NOMO-1 (cell line): ENCODE measurements at regions not wholly inside any gene's neighbourhood (a gene's known extent, or its start where the extent isn't known, plus 50 kb on each side); places are given as distances from the start of the nearest gene placed in this dataset.

Experiments used
- DNase-seq, 2 experiments: peaks; one replicate each; lab custom pipeline; 2025; ENCODE audit not compliant: unreplicated experiment in 2 of 2; lab: John Stamatoyannopoulos, UW

- DNase-seq = no peak
Observed at GRCh38 chr12:87283886-87284285, 745.3 kb downstream of the C12orf50 start.

- no peak for DNase-seq
Observed at GRCh38 chr12:87283111-87283510, 746.1 kb downstream of the C12orf50 start.

- DNase-seq = peak in 1 of 2 experiments; percentile 5
Observed at GRCh38 chr12:87280893-87281292, 748.3 kb downstream of the C12orf50 start.

DNA sequence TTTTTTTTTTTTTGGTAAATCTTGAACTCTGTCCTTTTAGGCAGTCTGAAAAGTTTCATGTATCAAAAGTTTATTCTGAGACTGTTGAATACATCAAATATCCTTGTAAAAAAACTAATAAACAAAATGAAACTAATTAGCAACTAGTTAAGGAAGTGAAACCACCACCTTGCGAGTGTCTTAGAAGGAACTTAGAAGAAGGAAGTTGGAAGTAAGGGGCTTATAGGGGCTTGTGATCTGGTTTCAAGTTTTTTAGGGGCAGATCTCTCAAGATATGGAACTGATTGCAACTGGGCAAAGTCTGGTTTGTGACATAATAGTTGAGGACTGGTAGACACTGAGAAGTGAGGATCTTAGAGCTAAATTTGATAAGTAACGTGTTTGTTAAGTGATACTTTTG, 748.8 kb downstream of the C12orf50 start:
- DNase-seq = peak; percentile 46 to 82

- peak in 1 of 2 experiments; percentile 8 for DNase-seq
Observed at GRCh38 chr12:87274594-87275245, 754.5 kb downstream of the C12orf50 start.

- no peak for DNase-seq
Observed at GRCh38 chr12:87272851-87273250, 756.4 kb downstream of the C12orf50 start.

GRCh38 chr12:87270919-87271318, 758.3 kb downstream of the C12orf50 start:
- no peak for DNase-seq

- no peak for DNase-seq
Observed at GRCh38 chr12:87266305-87266704, 762.9 kb downstream of the C12orf50 start.

GRCh38 chr12:87259391-87259790, 769.8 kb downstream of the C12orf50 start:
- no peak for DNase-seq

GRCh38 chr12:87254381-87255030, 774.7 kb downstream of the C12orf50 start:
- DNase-seq = no peak

DNA sequence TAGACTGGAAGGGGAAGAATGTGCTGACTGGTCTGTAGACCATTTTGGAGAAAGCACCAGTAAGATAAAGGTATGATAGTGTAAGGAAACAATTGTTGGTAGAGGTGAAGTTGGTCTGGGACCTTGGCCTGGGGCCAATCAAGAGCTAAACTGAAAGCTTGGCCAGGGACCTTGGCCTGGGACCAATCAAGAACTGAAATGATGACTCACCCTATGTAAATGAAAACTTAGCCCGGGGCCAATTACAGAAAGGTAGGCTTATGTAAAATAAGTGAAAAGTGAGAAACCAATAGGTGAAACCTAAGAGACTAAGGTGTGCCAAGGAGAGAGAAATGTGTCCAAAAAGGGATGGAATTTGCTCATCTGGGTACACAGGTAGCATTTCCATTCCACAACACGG, 776.0 kb downstream of the C12orf50 start:
- no peak for DNase-seq

GRCh38 chr12:87246726-87247125, 782.5 kb downstream of the C12orf50 start:
- DNase-seq = no peak

GRCh38 chr12:87238466-87238865, 790.7 kb downstream of the C12orf50 start:
- no peak for DNase-seq

DNA sequence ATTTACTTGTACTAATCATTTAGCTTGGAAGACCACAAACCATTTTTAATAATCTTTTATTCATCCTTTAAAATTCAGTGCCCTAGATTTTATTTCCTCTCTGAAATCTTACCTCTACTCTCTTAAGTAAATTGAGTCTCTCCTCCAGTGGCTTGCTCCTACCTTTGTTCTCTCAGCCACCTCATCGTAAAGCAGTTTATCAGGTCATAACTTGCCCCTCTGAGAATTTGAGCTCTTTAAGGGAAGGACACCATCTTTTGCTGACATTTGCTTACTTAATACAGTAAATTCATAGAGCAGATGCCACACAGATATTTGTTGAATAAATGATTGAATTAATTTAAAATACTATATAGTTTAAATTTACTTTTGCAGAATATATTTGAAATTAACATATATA, 794.3 kb downstream of the C12orf50 start:
- no peak for DNase-seq

DNA sequence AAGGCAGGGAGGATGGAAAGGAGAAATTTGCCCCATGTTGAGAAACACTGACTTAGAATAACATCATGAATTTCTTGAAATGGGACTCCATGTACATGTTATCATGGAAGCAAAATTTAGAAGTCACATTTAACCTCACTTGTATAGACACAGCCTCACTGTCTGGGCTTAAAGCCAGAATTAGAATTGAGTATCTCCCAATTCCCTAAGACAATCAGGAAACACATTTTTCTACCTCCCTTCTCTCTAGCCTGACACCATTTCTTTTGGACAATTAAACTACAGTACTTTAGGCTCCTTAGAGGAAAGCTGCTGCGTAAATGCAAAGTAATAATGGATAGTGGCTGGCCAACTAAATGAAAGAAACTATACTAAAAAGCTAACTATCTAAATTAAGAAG, 795.5 kb downstream of the C12orf50 start:
- DNase-seq = no peak

GRCh38 chr12:87231818-87232217, 797.4 kb downstream of the C12orf50 start:
- no peak for DNase-seq

DNA sequence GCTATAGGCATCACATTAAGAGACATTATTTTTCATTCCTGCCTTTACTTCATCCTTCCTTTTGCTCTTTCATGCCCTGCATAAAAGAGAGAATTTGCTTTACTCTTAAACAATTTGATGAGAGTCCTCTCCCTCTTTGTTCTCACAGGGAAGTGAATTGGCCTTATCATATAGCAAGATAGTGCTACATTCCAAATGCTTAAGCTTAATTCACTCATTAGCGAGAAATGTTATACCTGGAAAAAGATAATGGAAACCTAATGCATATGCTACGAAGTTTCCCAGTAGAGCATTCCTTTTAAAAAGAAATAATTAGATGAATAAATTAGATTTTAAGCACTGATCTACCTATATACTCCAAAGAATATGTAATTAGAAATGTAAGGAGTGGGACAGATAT, 798.8 kb downstream of the C12orf50 start:
- DNase-seq = no peak

DNA sequence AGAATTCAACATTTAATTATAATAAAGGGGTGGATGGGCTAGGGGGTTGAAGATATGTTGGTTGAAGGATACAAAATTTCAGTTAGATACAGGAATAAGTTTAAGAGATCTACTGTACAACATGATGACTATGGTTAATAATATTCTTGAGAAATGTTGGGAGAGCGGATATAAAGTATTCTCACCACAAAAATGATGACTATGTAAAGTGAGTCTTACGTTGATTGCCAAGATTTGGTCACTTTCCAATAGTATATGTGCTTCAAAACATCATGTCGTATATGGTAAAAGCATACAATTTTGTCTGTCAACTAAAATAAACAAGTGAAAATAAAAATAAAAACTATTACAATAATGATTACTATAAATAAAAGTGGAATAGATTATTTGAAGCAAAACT, 802.0 kb downstream of the C12orf50 start:
- DNase-seq = no peak

- DNase-seq = no peak
Observed at GRCh38 chr12:87217491-87217890, 811.7 kb downstream of the C12orf50 start.

- no peak for DNase-seq
Observed at GRCh38 chr12:87216436-87216835, 812.8 kb downstream of the C12orf50 start.

GRCh38 chr12:87202189-87202588, 827.0 kb downstream of the C12orf50 start:
- DNase-seq = no peak

DNA sequence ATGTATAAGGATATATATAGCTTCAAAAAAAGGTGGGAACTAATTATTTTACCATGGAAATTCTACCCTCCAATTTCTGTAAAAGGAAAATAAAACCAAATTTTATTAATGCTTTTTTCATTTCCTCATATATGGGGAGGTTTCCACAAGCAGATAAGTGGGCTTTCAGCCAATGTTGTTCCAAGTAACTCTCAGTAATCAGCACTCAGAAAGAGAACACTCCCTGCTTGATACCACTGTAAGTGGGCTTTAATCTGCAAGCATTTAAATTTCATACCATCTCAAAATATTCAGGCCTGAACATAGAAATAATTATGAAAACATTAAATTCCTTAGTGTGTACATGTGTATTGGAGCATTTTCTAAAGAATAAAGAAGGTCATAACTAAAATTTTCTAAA, 827.6 kb downstream of the C12orf50 start:
- no peak for DNase-seq
